ENCODE measurements at regions not wholly inside any gene's neighbourhood (a gene's known extent, or its start where the extent isn't known, plus 50 kb on each side); places are given as distances from the start of the nearest gene placed in this dataset.

GRCh38 chr3:78255403-78255802 lies 1215.5 kb downstream of the ROBO2 start:
- POLR2A ChIA-PET = interaction anchor here (0.5 kb wide), 1 partner anchor 872 kb away, joined by 3 read pairs; no protein-coding TSS in a partner anchor
- no peak for TF ChIP-seq EZH2phosphoT487 (IDR thresholded peaks at IDR 0.05; ENCODE audit: borderline replicate concordance, low read depth, low read length)
- TF ChIP-seq, protein P1, sequence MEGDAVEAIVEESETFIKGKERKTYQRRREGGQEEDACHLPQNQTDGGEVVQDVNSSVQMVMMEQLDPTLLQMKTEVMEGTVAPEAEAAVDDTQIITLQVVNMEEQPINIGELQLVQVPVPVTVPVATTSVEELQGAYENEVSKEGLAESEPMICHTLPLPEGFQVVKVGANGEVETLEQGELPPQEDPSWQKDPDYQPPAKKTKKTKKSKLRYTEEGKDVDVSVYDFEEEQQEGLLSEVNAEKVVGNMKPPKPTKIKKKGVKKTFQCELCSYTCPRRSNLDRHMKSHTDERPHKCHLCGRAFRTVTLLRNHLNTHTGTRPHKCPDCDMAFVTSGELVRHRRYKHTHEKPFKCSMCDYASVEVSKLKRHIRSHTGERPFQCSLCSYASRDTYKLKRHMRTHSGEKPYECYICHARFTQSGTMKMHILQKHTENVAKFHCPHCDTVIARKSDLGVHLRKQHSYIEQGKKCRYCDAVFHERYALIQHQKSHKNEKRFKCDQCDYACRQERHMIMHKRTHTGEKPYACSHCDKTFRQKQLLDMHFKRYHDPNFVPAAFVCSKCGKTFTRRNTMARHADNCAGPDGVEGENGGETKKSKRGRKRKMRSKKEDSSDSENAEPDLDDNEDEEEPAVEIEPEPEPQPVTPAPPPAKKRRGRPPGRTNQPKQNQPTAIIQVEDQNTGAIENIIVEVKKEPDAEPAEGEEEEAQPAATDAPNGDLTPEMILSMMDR (conservative IDR thresholded peaks at IDR 0.05; ENCODE audit: low read length) = no peak

GRCh38 chr3:78256123-78256522 lies 1216.2 kb downstream of the ROBO2 start:
- Histone ChIP-seq H3K9me2 (ENCODE audit: insufficient read depth, low read length) (no peaks in the 10 kb centered on the region), H2AFZ (ENCODE audit: low read length) (no peak overlapping the region), H3K4me2 (ENCODE audit: low read length) (no peak overlapping the region), H4K20me1 (ENCODE audit: insufficient read depth, low read length) (no peaks in the 10 kb centered on the region), H3K36me3 (ENCODE audit: insufficient read depth, low read length) (no peaks in the 10 kb centered on the region), H3K27ac (ENCODE audit: low read depth, low read length, poor library complexity, severe bottlenecking) (no peak overlapping the region), H3K9me3 (ENCODE audit: low read length) (no peaks in the 10 kb centered on the region), H3K4me3 (ENCODE audit: low read depth, low read length, poor library complexity, severe bottlenecking) (no peak overlapping the region), H3K4me1 (ENCODE audit: insufficient read depth, low read length, poor library complexity, severe bottlenecking) (no peaks in the 10 kb centered on the region), H3K79me2 (ENCODE audit: insufficient read depth, low read depth, low read length) (no peaks in the 10 kb centered on the region)
- intact Hi-C loops (cut with micrococcal nuclease; ENCODE audit: unreplicated experiment) = no loop called here
- TF ChIP-seq, protein P1 (conservative IDR thresholded peaks at IDR 0.05; ENCODE audit: low read length) = no peak
- TF ChIP-seq EZH2phosphoT487 (IDR thresholded peaks at IDR 0.05; ENCODE audit: borderline replicate concordance, low read depth, low read length) = no peak
- CTCF ChIA-PET (ENCODE audit: unreplicated experiment) = no interaction called here
- DNase-seq (ENCODE audit: low spot score) = no peak
- POLR2A ChIA-PET = no interaction called here
- BruUV-seq (replicated peaks) = no TSS peak

More at GRCh38 chr3:78255403-78255802, 1215.5 kb downstream of the ROBO2 start:
- Histone ChIP-seq H3K4me3 (ENCODE audit: low read depth, low read length, poor library complexity, severe bottlenecking) (no peak overlapping the region), H2AFZ (ENCODE audit: low read length) (no peak overlapping the region), H3K79me2 (ENCODE audit: insufficient read depth, low read depth, low read length) (no peaks in the 10 kb centered on the region), H3K9me3 (ENCODE audit: low read length) (no peaks in the 10 kb centered on the region), H3K9me2 (ENCODE audit: insufficient read depth, low read length) (no peaks in the 10 kb centered on the region), H3K27ac (ENCODE audit: low read depth, low read length, poor library complexity, severe bottlenecking) (no peak overlapping the region), H3K4me1 (ENCODE audit: insufficient read depth, low read length, poor library complexity, severe bottlenecking) (no peaks in the 10 kb centered on the region), H4K20me1 (ENCODE audit: insufficient read depth, low read length) (no peaks in the 10 kb centered on the region), H3K36me3 (ENCODE audit: insufficient read depth, low read length) (no peaks in the 10 kb centered on the region), H3K4me2 (ENCODE audit: low read length) (no peak overlapping the region)
- no TSS peak for BruUV-seq (replicated peaks)
- CTCF ChIA-PET (ENCODE audit: unreplicated experiment) = no interaction called here
- intact Hi-C loops (cut with micrococcal nuclease; ENCODE audit: unreplicated experiment) = no loop called here
- no peak for DNase-seq (ENCODE audit: low spot score)

DNA sequence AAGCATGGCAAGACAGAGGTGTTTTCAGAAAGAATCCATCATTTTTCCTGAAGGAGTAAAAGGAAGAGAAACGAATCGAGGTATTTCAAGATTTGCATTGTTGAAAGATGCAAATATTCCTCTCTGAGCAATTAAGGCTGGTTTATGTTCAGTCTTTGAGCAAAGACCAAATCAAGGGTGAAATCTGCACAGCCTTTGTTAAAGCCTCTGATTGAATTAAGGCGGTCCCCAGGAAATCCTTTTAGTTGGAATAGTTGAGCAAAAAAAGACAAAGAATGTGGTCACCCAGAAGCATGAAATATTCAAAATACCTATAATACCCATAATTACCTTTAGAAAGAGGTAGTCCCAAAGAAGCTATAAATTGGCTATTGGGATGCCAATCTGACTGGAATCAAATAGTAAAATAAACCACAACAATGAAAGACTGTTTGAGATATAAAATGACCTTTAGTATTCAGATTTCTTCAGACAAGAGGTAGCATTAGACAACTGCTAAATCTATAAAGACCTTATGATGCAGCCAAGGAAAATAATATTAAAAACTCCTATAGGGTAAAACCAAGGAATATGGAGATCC lies 1218.1 kb downstream of the ROBO2 start:
- Histone ChIP-seq H4K20me1 (ENCODE audit: insufficient read depth, low read length) (no peaks in the 10 kb centered on the region), H3K4me3 (ENCODE audit: low read depth, low read length, poor library complexity, severe bottlenecking) (no peak overlapping the region), H3K4me1 (ENCODE audit: insufficient read depth, low read length, poor library complexity, severe bottlenecking) (no peaks in the 10 kb centered on the region), H3K4me2 (ENCODE audit: low read length) (no peak overlapping the region), H3K36me3 (ENCODE audit: insufficient read depth, low read length) (no peaks in the 10 kb centered on the region), H3K27ac (ENCODE audit: low read depth, low read length, poor library complexity, severe bottlenecking) (no peak overlapping the region), H3K9me3 (ENCODE audit: low read length) (no peaks in the 10 kb centered on the region), H3K9me2 (ENCODE audit: insufficient read depth, low read length) (no peaks in the 10 kb centered on the region), H2AFZ (ENCODE audit: low read length) (no peak overlapping the region), H3K79me2 (ENCODE audit: insufficient read depth, low read depth, low read length) (no peaks in the 10 kb centered on the region)
- DNase-seq (ENCODE audit: low spot score) = no peak
- no TSS peak for BruUV-seq (replicated peaks)
- TF ChIP-seq, protein P1 (conservative IDR thresholded peaks at IDR 0.05; ENCODE audit: low read length) = no peak
- TF ChIP-seq EZH2phosphoT487 (IDR thresholded peaks at IDR 0.05; ENCODE audit: borderline replicate concordance, low read depth, low read length) = no peak
- CTCF ChIA-PET (ENCODE audit: unreplicated experiment) = no interaction called here
- POLR2A ChIA-PET = interaction anchor here (0.7 to 1.0 kb wide), 2 partner anchors 48 to 1819 kb away, joined by 3 to 4 read pairs; no protein-coding TSS in a partner anchor
- intact Hi-C loops (cut with micrococcal nuclease; ENCODE audit: unreplicated experiment) = no loop called here
